Brain microvascular endothelial cell (primary cell): ENCODE measurements at regions not wholly inside any gene's neighbourhood (a gene's known extent, or its start where the extent isn't known, plus 50 kb on each side); places are given as distances from the start of the nearest gene placed in this dataset.

Source experiments
- DNase-seq: peaks from one replicate; pipeline ENCODE4 v3.0.0-alpha.2; 2020
- H3K27ac ChIP-seq: fragments of 250-450 bp; sonication (Bioruptor Pico); 2 replicates; pipeline ENCODE4 v1.5.1; 2020; ENCODE audit warnings: mild to moderate bottlenecking, moderate library complexity
- H3K27me3 ChIP-seq: fragments of 250-450 bp; sonication (Bioruptor Pico); replicated peaks from 2 replicates; pipeline ENCODE4 v1.5.1; 2020; ENCODE audit warnings: mild to moderate bottlenecking
- H3K36me3 ChIP-seq: fragments of 250-450 bp; sonication (Bioruptor Pico); replicated peaks from 2 replicates; pipeline ENCODE4 v1.5.1; 2020; ENCODE audit warnings: mild to moderate bottlenecking
- H3K4me3 ChIP-seq: 2 replicates; pipeline ENCODE4 v1.5.1; 2011; ENCODE audit warnings: low read depth, mild to moderate bottlenecking, control low read depth, low read length, moderate library complexity
- in situ Hi-C: cut with HindIII; loops from 2 replicates; pipeline ENCODE4 v1.10.0; 2017; ENCODE audit warnings: low sequenced_read_pairs, low pct_ligation_motif_present
- TF ChIP-seq, protein P1 (sequence below): IDR thresholded peaks from 2 replicates; pipeline ENCODE4 v1.5.1; 2011; ENCODE audit warnings: low read depth, mild to moderate bottlenecking, moderate library complexity, low read length, control low read depth, inconsistent platforms; ENCODE audit errors: missing control alignments

DNA sequence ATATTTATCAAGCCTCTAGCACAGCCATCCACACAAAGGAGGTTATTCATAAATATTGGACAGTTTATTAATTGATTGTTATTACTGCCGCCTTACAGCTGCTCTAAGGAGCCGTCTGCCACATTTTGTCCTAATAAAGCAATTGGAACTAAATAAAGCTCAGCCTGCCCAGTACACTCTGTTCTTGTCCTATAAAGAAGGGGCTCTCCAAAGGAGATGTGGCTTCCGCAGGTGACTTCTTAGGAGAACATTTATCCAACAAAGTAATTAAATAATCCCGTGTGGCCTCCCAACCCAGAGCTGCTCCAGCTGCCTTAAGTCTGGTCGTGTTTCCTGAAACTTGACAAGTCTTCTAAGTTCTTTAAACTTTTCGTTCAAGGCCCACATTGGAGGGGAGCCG is 497.7 kb downstream of the NPHP4 start:
- Histone ChIP-seq H3K36me3 (no peaks in the 10 kb centered on the region), H3K27ac (no peak overlapping the region), H3K27me3 (no peaks in the 10 kb centered on the region), H3K4me3 (no peak overlapping the region)
- TF ChIP-seq, protein P1, sequence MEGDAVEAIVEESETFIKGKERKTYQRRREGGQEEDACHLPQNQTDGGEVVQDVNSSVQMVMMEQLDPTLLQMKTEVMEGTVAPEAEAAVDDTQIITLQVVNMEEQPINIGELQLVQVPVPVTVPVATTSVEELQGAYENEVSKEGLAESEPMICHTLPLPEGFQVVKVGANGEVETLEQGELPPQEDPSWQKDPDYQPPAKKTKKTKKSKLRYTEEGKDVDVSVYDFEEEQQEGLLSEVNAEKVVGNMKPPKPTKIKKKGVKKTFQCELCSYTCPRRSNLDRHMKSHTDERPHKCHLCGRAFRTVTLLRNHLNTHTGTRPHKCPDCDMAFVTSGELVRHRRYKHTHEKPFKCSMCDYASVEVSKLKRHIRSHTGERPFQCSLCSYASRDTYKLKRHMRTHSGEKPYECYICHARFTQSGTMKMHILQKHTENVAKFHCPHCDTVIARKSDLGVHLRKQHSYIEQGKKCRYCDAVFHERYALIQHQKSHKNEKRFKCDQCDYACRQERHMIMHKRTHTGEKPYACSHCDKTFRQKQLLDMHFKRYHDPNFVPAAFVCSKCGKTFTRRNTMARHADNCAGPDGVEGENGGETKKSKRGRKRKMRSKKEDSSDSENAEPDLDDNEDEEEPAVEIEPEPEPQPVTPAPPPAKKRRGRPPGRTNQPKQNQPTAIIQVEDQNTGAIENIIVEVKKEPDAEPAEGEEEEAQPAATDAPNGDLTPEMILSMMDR: no peak
- no peak for DNase-seq
- in situ Hi-C loops: no loop called here

DNA sequence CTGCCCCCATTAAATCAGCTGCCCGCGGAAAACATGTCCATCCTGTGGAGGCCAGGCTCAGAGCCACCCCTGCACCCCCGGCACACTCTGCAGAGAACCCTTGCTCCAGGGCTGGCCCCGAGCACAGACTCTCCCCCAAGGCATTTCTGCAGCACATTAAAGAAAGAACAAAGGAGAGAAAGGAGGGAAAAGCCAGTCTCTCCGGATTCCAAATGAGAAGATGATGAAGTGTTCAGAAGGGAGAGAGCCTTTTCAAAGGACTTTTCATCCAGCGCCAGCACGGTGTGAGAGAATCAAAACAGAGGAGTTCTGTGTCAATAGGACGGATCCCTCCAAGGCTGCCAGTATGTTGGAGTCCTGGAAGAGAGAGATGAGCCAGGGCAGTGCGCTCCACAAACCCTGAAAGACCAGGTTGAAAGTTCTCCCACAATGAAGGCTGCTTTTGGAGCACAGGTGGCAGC is 498.3 kb downstream of the NPHP4 start:
- H3K27ac ChIP-seq: no peak overlapping the region
- H3K36me3 ChIP-seq: no peaks in the 10 kb centered on the region
- no peaks in the 10 kb centered on the region for H3K27me3 ChIP-seq
- no peak for DNase-seq
- in situ Hi-C loops: no loop called here
- no peak overlapping the region for H3K4me3 ChIP-seq
- TF ChIP-seq, protein P1: no peak

DNA sequence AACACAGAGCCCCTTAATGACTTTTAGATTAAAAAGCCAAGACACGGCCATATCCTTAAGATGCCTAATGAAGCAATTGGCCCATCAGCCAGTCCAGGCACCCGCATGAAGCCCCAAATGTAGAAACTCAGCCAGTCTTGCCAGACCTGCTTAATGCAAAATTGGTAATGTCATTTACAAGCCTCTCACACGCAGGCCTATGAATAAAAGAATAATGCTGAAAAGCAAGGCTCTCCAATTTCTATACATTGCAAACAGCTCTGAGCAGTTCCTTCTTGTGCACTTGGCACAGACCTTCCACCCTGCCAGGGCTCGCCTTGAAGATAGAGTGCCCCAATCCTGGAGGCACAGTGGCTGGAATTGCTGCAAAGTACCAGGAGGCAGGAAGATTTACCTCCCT is 498.9 kb downstream of the NPHP4 start:
- H3K27me3 ChIP-seq: no peaks in the 10 kb centered on the region
- no peak overlapping the region for H3K4me3 ChIP-seq
- no peak overlapping the region for H3K27ac ChIP-seq
- no peak for DNase-seq
- TF ChIP-seq, protein P1: no peak
- in situ Hi-C loops: no loop called here
- no peaks in the 10 kb centered on the region for H3K36me3 ChIP-seq

DNA sequence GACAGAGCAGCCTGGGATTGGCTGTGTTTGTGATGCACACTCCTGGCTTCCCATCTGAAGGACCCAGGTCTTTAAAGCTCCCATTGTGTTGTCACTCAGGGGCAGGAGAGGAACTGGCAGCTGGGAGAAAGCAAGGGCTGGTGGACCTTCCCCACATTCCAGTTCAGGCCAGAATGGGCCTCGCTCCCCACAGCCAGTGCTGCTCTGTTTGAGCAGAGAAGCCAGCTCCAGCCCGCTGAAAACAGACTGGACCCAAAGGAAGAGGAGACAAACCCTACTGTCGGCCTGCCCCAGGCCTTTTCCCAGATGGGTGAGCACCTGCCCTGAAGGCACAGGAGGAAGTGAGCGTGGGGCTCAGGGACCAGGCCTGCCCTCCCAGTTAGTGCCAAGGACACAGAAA is 499.4 kb downstream of the NPHP4 start:
- Histone ChIP-seq H3K27me3 (no peaks in the 10 kb centered on the region), H3K27ac (no peak overlapping the region), H3K36me3 (no peaks in the 10 kb centered on the region), H3K4me3 (no peak overlapping the region)
- in situ Hi-C loops: no loop called here
- TF ChIP-seq, protein P1: no peak
- DNase-seq: no peak

DNA sequence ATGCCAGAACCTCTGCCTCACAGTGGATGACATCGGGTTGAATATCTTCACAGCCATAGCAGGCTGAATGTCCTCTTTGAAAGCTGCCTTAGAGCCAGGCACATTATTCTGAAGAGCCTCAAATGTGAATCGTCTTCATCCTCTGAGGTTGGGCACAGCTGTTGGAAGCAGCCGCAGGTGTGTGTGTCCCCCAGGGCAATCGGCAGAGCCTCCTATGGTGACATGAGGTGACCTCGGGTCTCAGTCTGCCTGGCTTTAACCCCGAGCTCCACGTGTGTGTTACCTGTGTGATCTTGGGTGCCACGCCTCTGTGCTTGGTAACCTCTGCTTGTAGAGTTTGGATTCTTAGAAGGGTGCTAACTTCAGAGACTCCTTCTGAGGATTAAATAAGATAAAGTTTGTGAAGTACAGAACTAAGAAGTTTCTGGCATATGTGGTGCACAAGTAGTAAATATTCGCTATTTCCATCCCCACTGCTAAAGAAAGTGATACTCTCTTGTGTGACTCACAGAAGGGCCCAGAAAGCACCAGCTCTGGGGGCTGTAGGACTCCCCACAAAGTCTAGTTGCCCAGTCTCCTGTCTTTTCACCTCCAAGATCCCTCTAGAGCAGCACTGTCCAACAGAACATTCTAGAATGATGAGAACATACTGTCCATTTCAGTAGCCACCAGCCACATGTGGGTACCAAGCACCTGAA is 500.9 kb downstream of the NPHP4 start:
- in situ Hi-C loops: no loop called here
- H3K4me3 ChIP-seq: no peak overlapping the region
- TF ChIP-seq, protein P1: no peak
- no peak for DNase-seq
- H3K27ac ChIP-seq: no peak overlapping the region
- H3K27me3 ChIP-seq: no peaks in the 10 kb centered on the region
- H3K36me3 ChIP-seq: no peaks in the 10 kb centered on the region

DNA sequence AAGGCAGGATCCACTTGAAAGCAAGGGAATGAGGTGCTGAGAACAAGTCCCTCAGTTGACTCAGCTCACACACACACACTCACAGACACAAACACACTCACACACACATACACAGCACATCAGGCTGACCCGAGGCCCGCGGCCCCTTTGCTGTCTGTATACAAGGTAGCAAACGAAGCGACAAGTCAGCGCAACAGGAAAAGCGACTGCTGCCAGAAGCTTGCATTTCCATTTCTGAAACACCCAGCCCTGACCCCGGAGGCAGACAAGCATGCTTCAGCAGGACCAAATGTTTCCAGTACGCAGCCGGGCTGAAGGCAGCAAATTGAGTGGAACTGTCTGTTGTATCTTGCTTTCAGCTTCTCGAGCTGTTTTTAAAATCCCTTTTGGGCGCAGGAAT is 501.6 kb downstream of the NPHP4 start:
- TF ChIP-seq, protein P1: no peak
- in situ Hi-C loops: no loop called here
- Histone ChIP-seq H3K4me3 (no peak overlapping the region), H3K27ac (no peak overlapping the region), H3K36me3 (no peaks in the 10 kb centered on the region), H3K27me3 (no peaks in the 10 kb centered on the region)
- DNase-seq: no peak
